GM19463 (cell line): ENCODE measurements at regions not wholly inside any gene's neighbourhood (a gene's known extent, or its start where the extent isn't known, plus 50 kb on each side); places are given as distances from the start of the nearest gene placed in this dataset.

Experiments
- ATAC-seq: cut with Tn5 transposase; IDR thresholded peaks from one replicate; pipeline ENCODE4 v1.9.1; 2021; ENCODE audit warnings: mild to moderate bottlenecking, moderate library complexity; ENCODE audit not compliant: unreplicated experiment

DNA sequence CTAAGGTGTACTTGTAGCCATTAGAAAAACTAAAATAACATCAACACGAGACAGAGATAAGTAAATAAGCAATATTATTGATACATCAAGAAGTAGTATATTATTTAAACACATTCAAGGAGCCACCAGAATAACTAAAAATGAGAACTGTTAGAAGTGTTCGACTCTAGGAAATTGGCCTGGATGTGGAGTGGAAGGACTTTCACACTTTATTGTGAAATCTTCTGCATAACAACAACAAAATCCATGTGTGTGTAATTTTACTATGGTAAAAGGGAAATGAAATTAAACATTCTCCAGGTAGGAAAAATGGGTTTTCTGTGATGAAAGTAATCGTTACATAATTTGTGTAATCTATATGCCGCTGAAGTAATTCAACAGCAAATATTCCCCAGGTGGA is 96.3 kb upstream of the RNF152 start:
- no peak for ATAC-seq

DNA sequence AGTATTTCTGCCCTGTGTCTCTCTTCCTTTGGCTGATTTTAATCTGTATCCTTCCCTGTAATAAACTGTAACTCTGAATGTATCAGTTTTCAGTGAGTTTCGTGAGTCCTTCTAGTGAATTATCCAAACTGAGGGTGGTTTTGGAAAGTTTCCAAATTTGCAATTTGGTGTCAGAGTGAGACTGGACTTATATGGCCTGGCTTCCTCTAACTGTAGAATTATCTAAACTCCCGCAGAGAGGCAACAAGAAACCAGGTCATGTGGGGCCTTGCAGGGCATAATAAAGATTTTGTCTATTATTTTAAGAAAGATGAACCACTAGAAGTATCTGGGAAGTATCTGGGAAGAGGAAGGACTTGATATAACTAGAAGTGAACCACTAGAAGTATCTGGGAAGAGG is 95.3 kb upstream of the RNF152 start:
- no peak for ATAC-seq

- no peak for ATAC-seq
Observed at GRCh38 chr18:61985681-61986080, 92.9 kb upstream of the RNF152 start.

GRCh38 chr18:61984349-61984748 is 91.5 kb upstream of the RNF152 start:
- ATAC-seq = no peak

DNA sequence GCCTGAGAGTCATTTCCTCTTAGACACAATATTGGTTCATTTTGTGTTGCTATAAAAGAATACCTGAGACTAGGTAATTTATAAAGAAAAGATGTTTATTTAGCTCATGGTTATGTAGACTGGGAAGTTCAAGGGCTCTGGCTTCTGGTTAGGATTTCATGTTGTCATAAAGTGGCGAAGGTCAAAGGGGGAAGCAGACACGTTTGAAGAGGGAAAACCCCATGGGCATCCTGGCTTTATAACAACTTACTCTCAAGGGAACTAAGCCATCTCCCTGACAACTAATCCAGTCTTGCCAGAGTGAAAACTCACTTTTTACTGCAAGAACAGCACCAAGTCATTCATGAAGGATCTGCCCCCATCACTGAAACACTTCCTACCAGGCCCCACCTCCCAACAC is 89.7 kb upstream of the RNF152 start:
- ATAC-seq = peak; percentile 61

- no peak for ATAC-seq
Observed at GRCh38 chr18:61980355-61980754, 87.5 kb upstream of the RNF152 start.

- ATAC-seq = peak; percentile 51
Observed at GRCh38 chr18:61975526-61976326, 82.9 kb upstream of the RNF152 start.

GRCh38 chr18:61973273-61974115 is 80.7 kb upstream of the RNF152 start:
- no peak for ATAC-seq

GRCh38 chr18:61972389-61973264 is 79.8 kb upstream of the RNF152 start:
- ATAC-seq = peak; percentile 83

GRCh38 chr18:61967252-61967891 is 74.6 kb upstream of the RNF152 start:
- no peak for ATAC-seq

DNA sequence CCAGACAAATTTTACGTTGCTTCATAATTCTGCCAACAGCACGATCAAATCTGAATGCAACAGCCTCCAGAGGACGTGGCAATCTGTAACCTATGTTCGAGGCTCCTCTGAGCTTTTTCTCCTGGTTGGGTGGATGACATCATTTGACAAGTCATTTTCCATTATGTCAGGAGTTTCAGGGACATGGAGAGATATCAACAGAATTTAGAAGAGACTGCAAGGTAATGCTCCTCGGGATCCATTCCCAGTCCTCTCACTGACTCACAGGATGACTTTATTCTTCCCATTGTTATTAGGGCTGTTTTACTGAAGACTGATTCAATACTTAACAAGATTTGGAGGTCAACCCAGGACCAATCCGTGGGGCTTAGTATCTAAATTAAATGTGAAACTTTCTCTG is 72.5 kb upstream of the RNF152 start:
- no peak for ATAC-seq

DNA sequence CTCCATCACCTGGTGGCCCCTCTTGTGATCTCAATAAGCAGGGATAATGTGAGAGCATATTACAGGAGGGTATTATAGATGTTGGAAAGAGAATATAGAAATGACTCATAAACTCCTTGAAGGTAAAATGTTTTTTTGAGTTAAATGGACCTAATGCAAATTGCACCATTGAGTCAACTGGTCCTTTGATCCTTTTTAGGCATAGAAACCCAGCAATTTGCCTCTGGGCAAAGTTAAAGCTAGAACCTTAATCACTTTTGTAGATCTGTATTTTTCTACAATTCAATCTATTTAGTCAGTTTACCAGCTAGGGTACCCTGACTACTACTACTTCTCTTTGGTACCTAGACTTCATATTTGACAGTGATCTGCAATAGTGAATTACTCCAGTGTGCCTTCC is 71.8 kb upstream of the RNF152 start:
- no peak for ATAC-seq

DNA sequence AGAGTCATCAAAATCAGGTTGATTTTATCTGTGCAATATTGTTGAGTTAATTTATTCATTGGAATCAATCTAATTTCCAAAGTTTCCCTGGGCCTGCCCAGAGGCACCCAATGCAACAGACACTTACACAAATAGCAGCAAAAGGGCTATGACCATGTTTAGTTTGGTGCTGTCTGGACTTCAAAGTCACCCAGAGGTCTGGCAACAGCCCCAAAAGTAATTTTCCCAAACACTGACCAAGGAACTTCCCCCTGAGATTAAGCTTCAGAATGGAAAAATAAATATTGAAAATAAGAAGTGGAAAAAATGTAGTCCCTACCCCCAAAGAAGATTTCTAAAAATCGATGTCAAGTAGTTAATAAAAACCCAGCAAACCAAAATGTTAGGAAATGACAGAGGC is 70.9 kb upstream of the RNF152 start:
- no peak for ATAC-seq

GRCh38 chr18:61957801-61958516 is 65.2 kb upstream of the RNF152 start:
- ATAC-seq = no peak

DNA sequence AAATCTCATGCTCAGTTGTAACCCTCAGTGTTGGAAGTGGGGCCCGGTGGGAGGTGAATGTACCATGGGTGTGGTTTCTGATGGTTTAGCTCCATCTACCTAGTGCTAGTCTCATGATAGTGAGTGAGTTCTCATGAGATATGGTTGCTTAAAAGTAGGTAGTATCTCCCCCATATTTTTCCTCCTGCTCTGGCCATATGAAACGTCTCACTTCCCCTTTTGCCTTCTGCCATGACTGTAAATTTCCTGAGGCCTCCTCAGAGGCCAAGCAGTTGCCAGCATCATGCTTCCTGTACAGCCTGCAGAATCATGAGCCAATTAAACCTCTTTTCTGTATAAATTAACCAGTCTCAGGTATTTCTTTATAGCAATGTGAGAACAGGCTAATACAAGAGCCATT is 62.8 kb upstream of the RNF152 start:
- ATAC-seq = peak; percentile 22

- no peak for ATAC-seq
Observed at GRCh38 chr18:61954096-61954746, 61.4 kb upstream of the RNF152 start.

- ATAC-seq = no peak
Observed at GRCh38 chr18:61953641-61954040, 60.8 kb upstream of the RNF152 start.

DNA sequence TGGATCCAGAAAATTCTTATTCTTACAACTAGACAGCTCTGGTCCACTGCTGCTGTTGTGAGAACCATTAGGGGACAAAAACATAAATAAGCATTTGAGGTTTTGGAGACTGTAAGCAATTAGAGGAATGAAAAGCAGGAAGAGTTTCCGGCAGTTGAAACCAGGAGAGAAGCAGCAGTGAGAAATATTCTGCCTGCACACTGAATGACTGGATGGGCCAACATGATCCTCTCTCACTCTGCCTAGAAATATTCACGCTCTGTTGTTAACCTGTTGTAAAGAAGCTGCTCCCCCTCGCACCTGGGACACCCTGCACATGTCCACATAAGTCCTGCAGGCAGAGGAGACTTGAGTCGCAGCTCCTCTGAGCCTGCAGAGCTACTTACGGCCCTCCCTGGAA is 60.4 kb upstream of the RNF152 start:
- ATAC-seq = no peak

DNA sequence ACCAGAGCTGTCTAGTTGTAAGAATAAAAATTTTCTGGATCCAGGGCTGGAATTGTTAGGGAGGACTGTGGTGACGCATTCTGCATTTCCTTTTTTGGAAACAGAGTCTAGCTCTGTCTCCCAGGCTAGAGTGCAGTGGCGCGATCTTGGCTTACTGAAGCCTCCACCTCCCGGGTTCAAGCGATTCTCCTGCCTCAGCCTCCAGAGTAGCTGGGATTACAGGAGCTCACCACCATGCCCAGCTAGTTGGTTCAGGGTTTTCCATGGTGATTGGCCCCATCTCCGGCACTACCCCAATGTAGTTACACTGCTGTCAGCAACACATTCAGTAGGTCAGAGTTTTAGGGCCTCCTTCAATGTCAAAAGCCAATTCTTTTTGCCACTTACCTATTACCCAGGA is 58.6 kb upstream of the RNF152 start:
- no peak for ATAC-seq

DNA sequence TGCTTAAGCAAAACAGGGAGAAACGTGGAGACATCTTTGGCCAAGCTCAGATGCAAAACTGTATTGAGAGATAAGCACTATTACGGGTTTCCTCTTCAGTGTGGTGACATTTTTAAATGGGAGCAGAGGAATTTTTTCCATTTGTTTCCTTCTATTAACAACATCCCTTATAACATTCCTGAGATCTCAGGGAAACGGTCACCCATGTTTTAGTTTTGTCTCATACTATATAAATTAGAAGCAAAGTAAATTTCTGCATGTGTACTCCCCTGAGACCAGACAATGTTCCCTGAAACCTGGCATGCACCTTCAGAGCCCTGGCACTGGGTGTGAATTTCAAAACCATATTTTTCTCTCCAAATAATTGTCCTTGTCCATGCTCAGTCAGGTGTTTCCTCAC is 57.6 kb upstream of the RNF152 start:
- no peak for ATAC-seq
